NCI-H1436 treated with DMSO at 0.1 percent for 48 hours (cell line): ENCODE measurements at regions not wholly inside any gene's neighbourhood (a gene's known extent, or its start where the extent isn't known, plus 50 kb on each side); places are given as distances from the start of the nearest gene placed in this dataset.
"Not testable (repeated sequence)": the region's sequence is repeated elsewhere in the genome, so short reads cannot be mapped to it uniquely, and the experiment has no call there.

Source experiments
- DNase-seq: peaks from one replicate; lab custom pipeline; 2025; lab: John Stamatoyannopoulos, UW

DNA sequence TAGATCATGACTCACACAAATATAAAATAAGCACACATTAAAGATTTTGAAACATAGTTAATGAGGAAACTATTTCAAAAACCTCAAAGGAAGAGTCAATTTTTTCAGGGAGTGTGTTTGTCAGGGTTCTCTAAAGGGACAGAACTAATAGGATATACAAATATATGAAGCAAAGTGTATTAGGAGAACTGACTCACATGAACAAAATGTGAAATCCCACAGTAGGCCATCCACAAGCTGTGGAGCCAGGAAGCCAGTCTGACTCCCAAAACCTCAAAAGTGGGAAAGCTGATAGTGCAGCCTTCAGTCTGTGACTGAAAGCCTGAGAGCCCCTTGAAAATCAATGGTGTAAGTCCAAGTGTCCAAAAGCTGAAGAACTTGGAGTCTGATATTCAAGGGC is 898.0 kb upstream of the EYS start:
- no peak for DNase-seq

- no peak for DNase-seq
These were observed 892.5 kb upstream of the EYS start for GRCh38 chr6:66599541-66599940.

GRCh38 chr6:66578362-66578761 is 871.3 kb upstream of the EYS start:
- DNase-seq = no peak

DNA sequence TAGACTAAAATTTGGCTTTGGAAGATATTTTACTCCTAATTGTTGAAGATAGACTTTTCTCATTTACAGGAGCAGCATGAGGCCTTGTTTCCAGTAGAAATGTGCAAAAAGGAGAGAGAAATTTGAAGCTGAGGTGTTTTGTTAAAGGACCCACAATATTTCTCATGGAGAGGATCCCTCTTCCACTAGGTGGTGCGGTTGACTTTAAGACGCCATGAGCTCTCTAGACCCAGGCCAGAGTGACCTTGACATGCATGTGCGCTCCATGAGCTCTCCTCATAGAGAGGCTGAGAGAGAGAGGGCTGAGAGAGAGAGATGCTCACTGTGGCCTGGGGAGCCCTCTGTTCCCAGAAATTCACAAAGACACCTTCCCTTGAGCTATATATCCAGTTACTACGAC is 861.2 kb upstream of the EYS start:
- DNase-seq = no peak

DNA sequence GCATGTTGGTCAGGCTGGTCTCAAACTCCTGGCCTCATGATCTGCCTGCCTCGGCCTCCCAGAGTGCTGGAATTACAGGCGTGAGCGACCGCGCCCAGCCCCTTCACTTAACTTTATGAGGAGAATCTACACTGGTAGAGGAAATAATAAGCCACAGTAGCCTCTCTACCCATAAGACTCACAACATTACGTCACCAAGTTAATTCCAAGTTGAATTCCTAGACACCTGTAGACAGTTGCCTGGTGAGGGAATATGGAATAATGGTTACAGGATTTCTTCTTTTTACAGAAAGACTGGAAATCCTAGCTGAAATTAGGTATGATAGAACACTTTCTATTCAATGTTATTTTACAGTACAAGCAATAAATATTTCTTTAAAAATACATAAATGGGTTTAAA is 854.5 kb upstream of the EYS start:
- no peak for DNase-seq

DNA sequence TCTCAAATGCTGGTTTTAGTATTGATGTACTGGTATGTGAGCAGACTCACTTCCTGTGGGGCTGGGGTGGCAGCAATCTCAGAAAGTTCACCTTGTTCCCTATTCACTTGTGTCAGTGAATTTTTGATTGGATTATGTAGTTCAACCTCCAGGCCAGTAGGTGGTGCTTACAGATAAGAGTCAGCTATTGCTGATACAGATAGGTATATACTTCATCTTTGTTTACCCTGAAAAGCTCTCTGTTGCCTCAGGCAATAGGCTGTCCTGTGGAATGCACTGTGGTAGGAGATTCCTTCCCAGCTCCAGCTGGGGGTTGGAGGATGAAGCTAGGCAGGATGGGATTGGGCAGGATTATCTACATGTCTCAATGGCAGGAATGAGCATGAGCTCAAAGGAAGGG is 851.2 kb upstream of the EYS start:
- no peak for DNase-seq

DNA sequence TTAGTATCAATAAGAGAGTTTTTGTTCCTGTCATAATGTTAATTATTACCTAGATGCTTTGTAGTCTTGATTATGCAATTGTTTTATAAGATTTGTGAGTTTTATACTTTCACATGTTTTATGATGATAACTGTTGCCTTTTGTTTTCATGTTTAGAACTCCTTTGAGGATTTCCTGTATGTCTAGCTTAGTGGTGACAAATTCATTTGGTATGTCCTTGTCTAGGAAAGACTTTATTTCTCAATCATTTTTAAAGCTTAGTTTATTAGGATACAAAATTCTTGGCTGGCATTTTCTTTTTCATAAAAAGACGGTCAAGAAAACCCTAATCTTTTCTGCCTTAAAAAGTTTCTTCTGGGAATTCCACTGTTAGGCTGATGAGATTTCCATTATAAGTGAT is 849.9 kb upstream of the EYS start:
- DNase-seq = no peak

DNA sequence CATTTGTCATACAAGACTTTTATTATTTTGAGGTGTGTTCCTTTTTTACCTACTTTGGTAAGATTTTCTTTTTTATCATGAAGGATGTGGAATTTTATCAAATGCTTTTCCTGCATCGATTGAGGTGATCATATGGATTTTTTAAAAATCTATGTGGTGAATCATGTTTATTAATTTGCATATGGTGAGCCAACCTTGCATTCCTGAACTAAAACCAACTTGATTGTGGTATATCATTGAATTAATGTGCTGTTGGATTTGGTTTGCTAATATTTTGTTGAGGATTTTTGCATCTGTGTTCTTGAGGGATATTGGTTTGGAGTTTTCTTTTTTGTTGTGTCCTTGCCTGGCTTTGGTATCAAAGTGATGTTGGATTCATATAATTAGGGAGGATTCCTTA is 848.1 kb upstream of the EYS start:
- no peak for DNase-seq

DNA sequence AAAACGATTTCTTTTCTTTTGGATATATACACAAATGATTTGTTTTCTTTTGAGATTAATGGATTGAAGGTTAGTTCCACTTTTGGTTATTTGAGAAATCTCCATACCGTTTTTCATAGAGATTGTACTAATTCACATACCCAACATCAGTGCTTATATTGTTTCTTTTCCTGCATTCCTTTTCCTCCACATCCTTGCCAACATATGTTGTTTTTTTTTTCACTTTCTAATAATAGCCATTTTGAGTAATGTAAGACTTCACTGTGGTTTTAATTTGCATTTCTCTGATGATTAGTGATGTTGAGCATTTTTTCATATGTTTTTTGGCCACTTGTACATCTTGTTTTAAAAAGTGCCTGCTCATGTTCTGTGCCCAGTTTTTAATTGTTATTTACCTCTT is 846.4 kb upstream of the EYS start:
- no peak for DNase-seq

- DNase-seq = no peak
These were observed 831.6 kb upstream of the EYS start for GRCh38 chr6:66538551-66539135.

DNA sequence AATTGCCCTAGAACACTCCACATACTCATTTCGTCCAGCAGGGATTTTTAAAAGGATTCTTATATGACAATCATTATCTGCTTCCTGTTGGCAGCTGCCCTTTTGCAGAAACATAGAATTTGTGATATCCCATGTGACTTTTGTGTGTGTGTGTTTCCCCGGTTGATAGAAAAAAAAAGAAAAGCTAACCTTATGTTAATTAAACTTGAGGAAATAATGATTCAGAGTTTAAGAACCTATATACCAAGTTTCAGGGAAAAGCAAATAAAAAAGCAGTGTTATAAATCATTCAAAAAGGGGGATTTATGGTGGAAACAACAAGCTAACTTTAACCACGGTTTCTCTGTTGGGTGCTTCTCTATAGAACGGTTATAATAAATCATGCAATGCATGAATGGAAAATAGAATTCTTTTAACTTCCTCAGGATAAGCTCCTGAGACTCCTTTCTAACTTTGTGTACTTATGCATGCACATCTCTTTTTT is 826.9 kb upstream of the EYS start:
- DNase-seq = no peak

DNA sequence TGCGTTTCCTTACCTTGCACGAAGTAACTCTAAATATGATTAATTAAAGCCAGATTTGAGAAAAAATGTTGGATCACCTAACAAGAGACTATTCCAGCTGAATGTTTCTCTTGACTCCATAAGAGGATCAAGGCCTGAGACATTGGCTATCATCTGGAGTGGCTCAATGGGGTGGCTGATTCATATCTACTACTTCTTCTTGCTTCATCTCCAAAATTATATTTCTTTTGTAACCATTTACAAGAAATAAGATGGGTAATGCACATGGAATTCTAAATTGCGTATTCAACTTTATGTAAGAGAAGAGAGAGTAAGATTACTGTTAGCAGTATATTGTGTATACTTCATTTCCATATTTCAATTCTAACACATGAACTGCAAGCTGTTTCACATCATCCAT is 819.0 kb upstream of the EYS start:
- no peak for DNase-seq

GRCh38 chr6:66522864-66523263 is 815.8 kb upstream of the EYS start:
- no peak for DNase-seq

GRCh38 chr6:66516377-66516776 is 809.4 kb upstream of the EYS start:
- no peak for DNase-seq

DNA sequence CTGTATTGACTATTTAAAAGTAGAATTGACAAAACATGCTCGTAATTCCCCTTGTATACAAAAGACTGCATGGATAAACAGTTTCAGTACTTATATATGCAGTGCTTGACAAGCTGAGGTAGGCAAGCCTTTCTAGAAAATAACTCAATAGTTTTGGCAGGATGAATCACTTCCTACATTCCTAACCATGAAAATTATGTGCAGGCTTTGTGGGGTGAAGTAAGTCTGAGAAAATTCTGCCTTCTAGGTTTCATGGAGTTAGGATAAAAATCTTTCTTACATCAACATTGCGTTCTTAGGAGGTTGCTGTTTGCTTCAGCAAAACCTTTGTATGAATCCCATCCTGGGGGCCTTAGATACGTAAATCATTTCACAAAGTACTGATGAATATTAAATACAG is 801.4 kb upstream of the EYS start:
- no peak for DNase-seq

- no peak for DNase-seq
These were observed 792.8 kb upstream of the EYS start for GRCh38 chr6:66499851-66500250.

- DNase-seq = peak; percentile 2
These were observed 789.6 kb upstream of the EYS start for GRCh38 chr6:66496659-66497058.

DNA sequence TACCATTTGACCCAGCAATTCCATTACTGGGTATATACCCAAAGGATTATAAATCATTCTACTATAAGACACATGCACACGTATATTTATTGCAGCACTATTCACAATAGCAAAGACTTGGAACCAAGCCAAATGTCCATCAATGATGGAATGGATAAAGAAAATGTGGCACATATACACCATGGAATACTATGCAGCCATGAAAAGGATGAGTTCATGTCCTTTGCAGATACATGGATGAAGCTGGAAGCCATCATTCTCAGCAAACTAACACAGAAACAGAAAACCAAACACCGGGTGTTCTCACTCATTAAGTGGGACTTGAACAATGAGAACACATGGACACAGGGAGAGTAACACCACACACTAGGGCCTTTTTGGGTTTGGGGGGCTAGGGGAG is 787.6 kb upstream of the EYS start:
- DNase-seq = not testable (repeated sequence)

DNA sequence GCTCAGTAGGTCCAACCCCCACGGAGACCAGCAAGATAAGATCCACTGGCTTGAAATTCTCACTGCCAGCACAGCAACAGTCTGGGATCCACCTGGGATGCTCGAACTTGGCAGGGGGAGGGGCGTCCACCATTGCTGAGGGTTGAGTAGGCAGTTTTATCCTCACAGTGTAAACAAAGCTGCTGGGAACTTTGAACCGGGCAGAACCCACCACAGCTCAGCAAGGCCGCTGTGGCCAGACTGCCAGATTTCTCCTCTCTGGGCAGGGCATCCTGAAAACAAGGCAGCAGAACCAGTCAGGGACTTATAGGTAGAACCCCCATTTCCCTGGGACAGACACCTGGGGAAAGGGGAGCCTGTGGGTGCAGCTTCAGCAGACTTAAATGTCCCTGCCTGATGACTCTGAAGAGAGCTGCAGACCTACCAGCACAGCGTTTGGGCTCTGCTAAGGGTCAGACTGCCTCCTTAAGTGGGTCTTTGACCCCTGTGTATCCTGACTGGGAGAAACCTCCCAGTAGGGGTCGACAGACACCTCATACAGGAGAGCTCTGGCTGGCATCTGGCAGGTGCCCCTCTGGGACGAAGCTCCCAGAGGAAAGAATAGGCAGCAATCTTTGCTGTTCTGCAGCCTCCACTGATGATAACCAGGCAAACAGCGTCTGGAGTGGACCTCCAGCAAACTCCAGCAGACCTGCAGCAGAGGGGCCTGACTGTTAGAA is 782.4 kb upstream of the EYS start:
- no peak for DNase-seq

GRCh38 chr6:66481216-66481615 is 774.2 kb upstream of the EYS start:
- no peak for DNase-seq

DNA sequence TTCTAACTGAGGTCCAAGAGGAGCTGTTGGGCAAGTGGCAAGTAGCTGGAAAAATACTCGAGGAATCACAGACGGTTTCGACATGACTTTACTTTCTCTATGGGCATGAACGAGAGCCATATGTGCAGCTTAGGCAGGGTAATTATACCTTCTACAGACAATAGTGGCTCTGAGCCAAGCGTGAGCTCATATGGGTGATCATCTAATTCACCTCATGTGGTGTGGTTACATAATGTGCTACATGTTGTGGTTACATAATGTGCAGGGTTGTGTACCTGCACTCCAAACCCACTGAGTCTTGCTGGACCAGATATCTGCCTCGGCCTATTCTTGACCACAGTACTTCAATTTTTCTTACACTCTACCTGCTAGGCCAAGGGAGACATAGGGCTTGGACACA is 771.7 kb upstream of the EYS start:
- DNase-seq = no peak

DNA sequence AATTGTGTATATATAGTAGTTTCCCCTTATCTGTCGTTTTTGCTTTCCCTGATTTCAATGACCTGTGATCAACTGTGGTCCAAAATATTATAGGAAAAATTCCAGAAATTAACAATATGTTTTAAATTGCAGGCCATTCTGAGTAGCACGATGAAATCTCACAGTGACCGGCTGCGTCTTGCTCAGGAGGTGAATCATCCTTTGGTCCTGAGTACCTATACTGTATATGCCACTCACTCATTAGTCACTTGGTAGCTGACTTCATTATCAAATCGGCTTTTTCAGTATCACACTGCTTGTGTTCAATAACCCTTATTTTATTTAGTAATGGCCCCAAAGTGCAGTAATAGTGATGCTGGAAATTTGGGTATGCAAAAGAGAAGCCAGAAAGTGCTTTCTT is 728.3 kb upstream of the EYS start:
- DNase-seq = no peak

GRCh38 chr6:66429210-66429609 is 722.2 kb upstream of the EYS start:
- no peak for DNase-seq

DNA sequence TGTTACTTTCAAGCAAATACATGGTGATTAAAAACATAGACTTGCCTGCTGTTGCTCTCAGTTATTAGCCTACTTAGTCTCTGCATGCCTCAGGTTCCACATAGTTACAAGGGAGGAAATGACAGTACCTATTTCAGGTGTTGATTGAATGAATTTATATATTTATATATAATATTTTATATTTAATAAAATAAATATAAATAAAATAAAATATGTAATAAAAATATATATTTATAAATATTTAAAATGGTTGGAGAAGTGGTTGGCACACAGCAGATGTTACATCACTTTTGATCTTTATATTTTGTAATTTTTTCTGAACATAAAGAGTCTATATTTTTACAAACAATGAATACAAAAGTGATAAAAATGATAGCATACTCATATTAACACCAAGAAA is 716.0 kb upstream of the EYS start:
- no peak for DNase-seq
